Pancreas (tissue), 10 donors: ENCODE measurements at regions not wholly inside any gene's neighbourhood (a gene's known extent, or its start where the extent isn't known, plus 50 kb on each side); places are given as distances from the start of the nearest gene placed in this dataset.

ENCODE experiments used
- ATAC-seq, 4 donors: fragments of 200-7000 bp; cut with Tn5 transposase; one replicate each; pipeline versions ENCODE4 v1.8.0 to v1.9.1; 2020; ENCODE audit warnings: mild to moderate bottlenecking in 4 of 4, moderate library complexity in 4 of 4
- DNase-seq, 6 donors: peaks; one replicate each; pipeline ENCODE4 v3.0.0-alpha.2; 2020
- FAIRE-seq: peaks from 2 replicates; lab custom pipeline; 2012; peaks lifted over from hg19 to GRCh38; lab: Jason Lieb, UNC
- H3K27ac ChIP-seq, 4 donors: fragments of 200-600 bp; sonication (generic); 1 replicate in 3 of 4; 2 replicates in 1 of 4; pipeline versions ENCODE4 v1.5.0 to v1.8.0; 2020
- H3K27me3 ChIP-seq, 4 donors: fragments of 200-600 bp; one replicate each; pipeline ENCODE4 v1.8.0; 2021
- H3K36me3 ChIP-seq, 3 donors: fragments of 200-600 bp; sonication (generic) in 1 of 3; one replicate each; pipeline versions ENCODE4 v1.5.0 to v1.8.0; 2020 to 2021
- H3K4me1 ChIP-seq, 3 donors: fragments of 200-600 bp; one replicate each; pipeline ENCODE4 v1.8.0; 2021
- H3K4me3 ChIP-seq, 4 donors: fragments of 200-600 bp; sonication (generic) in 2 of 4; one replicate each; pipeline versions ENCODE4 v1.5.0 to v1.8.0; 2020 to 2021
- H3K9me3 ChIP-seq, 4 donors: fragments of 200-600 bp; one replicate each; pipeline ENCODE4 v1.8.0; 2021
- CTCF ChIP-seq, 4 donors: fragments of 200-600 bp; sonication (generic) in 3 of 4; IDR thresholded peaks; one replicate each; pipeline versions ENCODE4 v1.5.0 to v1.8.0; 2021; ENCODE audit warnings: antibody characterized with exemption in 4 of 4
- WGBS, 2 donors: extraction: QIAGEN DNeasy Blood & Tissue Kit; methylation state at CpG; one replicate each; pipeline ENCODE4 v1.1.7; 2013; 5-methylcytosine and 5-hydroxymethylcytosine counted together
- intact Hi-C, 3 donors: fragments of 100-400 bp; cut with DNase I; formaldehyde crosslinking; loops; one replicate each; pipeline versions ENCODE4 v1.11.1 to v1.14.2; 2022
- donor health status: healthy with polysubstance abuse.
- donor health status: DM: no; HTN: no; CAD: no; lungs with moderate emphysema.
- donor health status: DM: no; HTN: no; CAD: no.
- donor health status: control.
- donor health status: control.
- donor health status: Bipolar disorder and iron deficiency.
- donor health status: DM: yes; HTN: yes; CAD: no.
- donor health status: DM: no; HTN: no; CAD: no.
- donor health status: DM: no; HTN: no; CAD: no.
- donor health status: DM: yes; HTN: yes; CAD: no.

GRCh38 chr5:57783693-57784092 is 301.1 kb upstream of the ACTBL2 start:
- no peak for DNase-seq
- ATAC-seq = no peak
- Histone ChIP-seq H3K27ac (no peak overlapping the region), H3K4me1 (peaks cover 0 to 8% (median 6%) of the 10 kb centered on the region in 3 donors), H3K36me3 (no peaks in the 10 kb centered on the region), H3K9me3 (no peaks in the 10 kb centered on the region), H3K27me3 (no peaks in the 10 kb centered on the region), H3K4me3 (no peak overlapping the region)
- intact Hi-C loops = loop anchor here in 2 of 3 donors (5.0 to 10.0 kb wide), 2 partner anchors 679 to 681 kb away; partner anchors contain the start of gene PLK2 (in 2 of the 2)
- 85 to 91% methylated on average over 2 of the region's 2 CpGs for WGBS, 2 donors
- FAIRE-seq = no peak
- no peak for TF ChIP-seq CTCF (IDR thresholded peaks at IDR 0.05)

- Histone ChIP-seq H3K27me3 (no peaks in the 10 kb centered on the region), H3K4me3 (no peak overlapping the region), H3K36me3 (no peaks in the 10 kb centered on the region), H3K27ac (no peak overlapping the region), H3K4me1 (peaks cover 12 to 24% (median 21%) of the 10 kb centered on the region in 3 donors), H3K9me3 (no peaks in the 10 kb centered on the region)
- ATAC-seq (no peak), FAIRE-seq (no peak), DNase-seq (no peak)
- no peak for TF ChIP-seq CTCF (IDR thresholded peaks at IDR 0.05)
- WGBS, 2 donors = 92% methylated on average over 5 of the region's 5 CpGs
- intact Hi-C loops = loop anchor here in 2 of 3 donors (5.0 to 10.0 kb wide), 2 partner anchors 681 to 684 kb away; partner anchors contain the start of gene PLK2 (in 2 of the 2)
Measured at GRCh38 chr5:57780961-57781325, 298.3 kb upstream of the ACTBL2 start.

GRCh38 chr5:57780306-57780960 is 297.8 kb upstream of the ACTBL2 start:
- DNase-seq = peak in 2 of 6 donors; percentile 29 to 46
- intact Hi-C loops = loop anchor here in 2 of 3 donors (5.0 to 10.0 kb wide), 2 partner anchors 682 to 684 kb away; partner anchors contain the start of gene PLK2 (in 2 of the 2)

GRCh38 chr5:57779383-57780223 is 297.0 kb upstream of the ACTBL2 start:
- H3K27ac ChIP-seq = no peak overlapping the region
- H3K9me3 ChIP-seq = no peaks in the 10 kb centered on the region
- WGBS, 2 donors = 32 to 41% methylated on average over 3 of the region's 3 CpGs
- peak in 2 of 6 donors; percentile 23 to 42 for DNase-seq
- peak; percentile 20 for FAIRE-seq
- ATAC-seq = peak; percentile 88 to 94 (median 91)
- H3K4me3 ChIP-seq = no peak overlapping the region
- H3K4me1 ChIP-seq = peaks cover 13 to 26% (median 24%) of the 10 kb centered on the region in 3 donors
- intact Hi-C loops = loop anchor here in 2 of 3 donors (5.0 to 10.0 kb wide), 2 partner anchors 683 to 685 kb away; partner anchors contain the start of gene PLK2 (in 2 of the 2)
- H3K27me3 ChIP-seq = no peaks in the 10 kb centered on the region
- peak in 3 of 4 donors; percentile 33 to 50 (median 44) for TF ChIP-seq CTCF (IDR thresholded peaks at IDR 0.05)
- H3K36me3 ChIP-seq = no peaks in the 10 kb centered on the region

More at GRCh38 chr5:57780306-57780960, 297.8 kb upstream of the ACTBL2 start:
- no peak for TF ChIP-seq CTCF (IDR thresholded peaks at IDR 0.05)
- Histone ChIP-seq H3K27me3 (no peaks in the 10 kb centered on the region), H3K36me3 (no peaks in the 10 kb centered on the region), H3K4me3 (no peak overlapping the region), H3K9me3 (no peaks in the 10 kb centered on the region), H3K4me1 (peaks cover 13 to 26% (median 24%) of the 10 kb centered on the region in 3 donors), H3K27ac (no peak overlapping the region)
- no peak for ATAC-seq
- 69 to 77% methylated on average over 12 of the region's 12 CpGs for WGBS, 2 donors
- no peak for FAIRE-seq
